Activated CD4-positive, CD25-positive, alpha-beta regulatory T cell treated with anti-CD3 and anti-CD28 coated beads, Interleukin-2, amount 50 U/mL, for 72 hours (primary cell): ENCODE measurements at regions not wholly inside any gene's neighbourhood (a gene's known extent, or its start where the extent isn't known, plus 50 kb on each side); places are given as distances from the start of the nearest gene placed in this dataset.

Experiments
- DNase-seq: peaks from one replicate; pipeline ENCODE4 v3.0.0; 2021

DNA sequence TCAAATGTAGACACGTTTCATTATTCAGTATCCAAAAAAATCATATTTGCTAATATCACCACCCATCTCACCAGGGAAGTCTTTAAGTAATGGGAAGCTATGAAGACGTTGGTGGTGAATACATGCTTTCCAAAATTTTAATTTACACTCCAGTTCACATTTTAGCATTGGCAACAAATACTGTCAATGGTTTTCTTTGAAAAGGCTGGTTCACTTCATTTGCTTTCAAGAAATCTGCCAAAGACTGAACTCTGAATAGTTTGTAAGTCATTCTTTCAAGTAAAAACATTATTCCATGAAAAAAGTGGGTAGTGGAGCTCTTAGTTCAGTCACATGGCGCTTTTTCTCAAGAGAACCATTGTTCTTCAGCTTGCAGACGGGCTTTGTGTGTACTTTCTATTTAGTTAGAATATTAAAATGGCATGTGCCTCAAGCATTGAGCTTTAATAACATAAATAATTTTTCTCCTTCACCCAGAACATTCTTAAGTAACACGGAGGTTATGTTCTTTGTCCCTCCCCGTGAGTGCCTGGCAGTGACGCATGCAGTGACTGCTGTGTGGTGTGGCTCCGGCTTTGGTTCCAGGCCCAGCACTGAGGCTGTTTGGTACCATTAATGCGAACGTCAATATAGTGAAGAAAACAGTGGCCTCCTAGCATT is 300.0 kb upstream of the HDAC4 start:
- no peak for DNase-seq

DNA sequence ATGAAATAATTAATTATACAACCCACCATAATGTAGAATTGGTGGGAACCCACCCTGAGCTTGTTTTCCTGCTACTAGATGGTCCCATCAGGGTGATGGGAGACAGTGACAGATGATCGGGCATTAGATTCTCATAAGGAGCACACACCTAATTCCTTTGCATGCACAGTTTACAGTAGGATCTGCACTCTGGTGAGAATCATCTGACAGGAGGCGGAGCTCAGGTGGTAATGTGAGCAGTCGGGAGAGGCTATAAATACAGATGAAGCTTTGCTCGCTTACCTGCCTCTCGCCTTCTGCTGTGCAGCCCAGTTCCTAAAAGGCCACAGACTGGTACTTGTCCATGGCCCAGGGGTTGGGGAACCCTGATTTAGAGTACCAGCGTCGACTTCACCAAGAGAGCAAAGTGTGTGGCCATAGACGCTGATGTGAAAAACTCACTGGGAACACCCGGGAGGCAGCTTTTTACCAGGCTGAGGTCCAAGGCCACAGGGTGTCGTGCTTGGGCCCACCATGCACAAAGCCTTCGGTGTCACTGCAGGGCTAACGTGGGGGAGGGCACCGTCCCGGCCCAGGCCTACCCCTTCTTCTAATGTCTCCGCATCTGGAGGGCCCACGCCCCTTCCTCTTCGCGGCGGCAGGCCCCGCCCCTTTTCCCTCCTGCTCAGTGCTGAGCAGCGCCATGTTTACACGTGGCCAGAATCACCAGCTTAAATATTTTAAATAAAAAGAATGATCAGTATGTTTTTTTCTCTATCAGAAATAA is 296.8 kb upstream of the HDAC4 start:
- no peak for DNase-seq

DNA sequence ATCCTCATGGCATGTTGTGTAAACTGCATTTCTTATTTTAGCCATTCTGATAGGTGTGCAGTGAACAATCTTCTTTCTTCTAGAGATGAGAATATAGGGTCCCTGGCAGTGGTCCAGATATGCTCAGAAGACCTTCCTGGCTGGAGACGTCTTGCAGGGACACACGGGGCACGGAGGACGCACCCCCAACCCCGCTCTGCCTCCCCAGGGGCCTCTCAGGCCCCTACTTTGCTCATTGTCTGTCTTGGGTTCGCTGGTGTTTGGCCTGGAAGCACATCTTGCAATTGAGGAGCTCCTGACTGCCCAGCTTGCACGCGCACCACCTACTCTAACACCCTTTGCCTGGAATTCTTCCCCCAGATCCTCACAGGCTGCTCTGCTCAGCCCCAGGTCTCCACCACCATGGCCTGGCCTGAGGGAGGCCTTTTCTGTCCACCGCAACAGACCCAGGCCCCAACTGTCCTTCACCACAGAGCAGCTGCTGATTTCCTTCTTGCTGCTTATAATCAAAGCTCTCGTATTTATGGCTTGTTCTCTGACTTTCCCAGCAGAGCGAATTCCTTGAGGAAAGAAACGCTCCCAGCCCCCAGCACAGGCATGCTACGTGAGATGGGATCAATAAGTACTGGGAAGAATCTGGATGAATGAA is 295.9 kb upstream of the HDAC4 start:
- DNase-seq: no peak

DNA sequence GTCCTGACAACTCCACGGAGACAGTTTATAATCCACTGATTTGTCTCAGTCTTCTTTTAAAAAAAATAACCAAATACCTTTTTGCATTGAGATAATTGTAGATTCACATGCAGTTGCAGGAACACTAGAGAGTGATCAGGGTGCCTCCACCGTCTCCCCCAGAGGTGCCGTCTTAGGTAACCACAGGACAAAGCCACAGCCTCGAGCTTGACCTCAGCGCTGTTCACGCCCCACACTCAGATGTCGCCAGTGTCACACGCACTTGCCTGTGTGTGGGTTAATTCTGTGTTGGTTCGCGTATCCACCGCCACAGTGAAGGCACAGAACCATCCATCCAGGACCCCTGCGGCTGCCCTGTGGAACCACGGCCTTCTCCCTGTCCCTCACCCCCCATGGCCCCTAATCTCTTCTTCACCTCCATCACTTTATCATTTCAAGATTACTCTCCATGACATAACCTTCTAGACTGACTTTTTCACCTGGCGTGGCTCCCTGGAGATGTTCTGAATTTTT is 295.0 kb upstream of the HDAC4 start:
- no peak for DNase-seq

DNA sequence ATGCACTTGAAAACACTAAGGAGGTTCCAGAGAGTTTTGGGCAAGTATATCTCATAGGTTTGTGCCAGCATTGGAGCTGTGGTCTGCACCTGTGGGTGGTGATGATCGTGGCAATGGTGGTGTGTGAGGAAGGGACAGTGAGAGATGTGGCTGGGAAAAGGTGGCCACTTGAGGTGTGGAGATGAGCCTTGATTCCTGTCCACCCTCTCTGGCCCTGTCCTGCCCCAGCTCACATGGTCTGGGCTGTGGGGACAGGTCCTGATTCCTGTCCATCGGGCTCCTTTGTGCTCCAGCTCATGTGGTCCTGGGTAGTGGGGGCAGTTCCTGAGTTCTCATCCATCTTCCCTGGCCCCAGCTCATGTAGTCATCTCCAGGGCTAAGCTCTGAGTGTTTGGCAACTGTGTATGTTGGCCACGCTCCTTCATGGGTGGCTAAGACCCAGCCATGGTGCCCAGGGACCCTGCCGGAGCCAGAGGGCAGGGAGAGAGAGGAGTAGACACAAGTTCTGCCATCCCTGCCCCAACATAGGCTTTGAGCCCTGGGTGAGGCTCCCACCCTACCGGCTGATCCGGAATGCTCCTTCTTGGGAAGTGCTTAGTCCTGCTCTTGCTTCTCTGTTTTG is 294.4 kb upstream of the HDAC4 start:
- no peak for DNase-seq

DNA sequence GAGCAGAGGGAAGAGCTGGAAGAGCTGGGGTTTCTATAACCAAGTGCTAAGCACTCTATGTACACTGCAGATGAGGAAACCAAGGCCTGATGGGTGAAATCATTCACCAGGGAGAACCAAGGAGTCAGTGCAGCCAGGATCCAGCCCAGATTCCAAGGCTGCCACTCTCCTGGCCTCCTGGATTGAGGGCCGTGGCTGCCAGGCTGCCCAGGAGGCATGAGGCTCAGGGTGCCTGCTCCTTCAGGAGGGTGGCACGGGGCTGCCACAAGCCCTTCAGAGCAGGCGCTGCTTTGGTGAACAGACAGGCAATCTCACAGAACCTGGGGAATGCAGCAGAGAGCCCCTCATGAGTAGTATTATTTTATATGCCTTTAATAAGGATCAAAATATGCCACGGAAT is 293.7 kb upstream of the HDAC4 start:
- no peak for DNase-seq

DNA sequence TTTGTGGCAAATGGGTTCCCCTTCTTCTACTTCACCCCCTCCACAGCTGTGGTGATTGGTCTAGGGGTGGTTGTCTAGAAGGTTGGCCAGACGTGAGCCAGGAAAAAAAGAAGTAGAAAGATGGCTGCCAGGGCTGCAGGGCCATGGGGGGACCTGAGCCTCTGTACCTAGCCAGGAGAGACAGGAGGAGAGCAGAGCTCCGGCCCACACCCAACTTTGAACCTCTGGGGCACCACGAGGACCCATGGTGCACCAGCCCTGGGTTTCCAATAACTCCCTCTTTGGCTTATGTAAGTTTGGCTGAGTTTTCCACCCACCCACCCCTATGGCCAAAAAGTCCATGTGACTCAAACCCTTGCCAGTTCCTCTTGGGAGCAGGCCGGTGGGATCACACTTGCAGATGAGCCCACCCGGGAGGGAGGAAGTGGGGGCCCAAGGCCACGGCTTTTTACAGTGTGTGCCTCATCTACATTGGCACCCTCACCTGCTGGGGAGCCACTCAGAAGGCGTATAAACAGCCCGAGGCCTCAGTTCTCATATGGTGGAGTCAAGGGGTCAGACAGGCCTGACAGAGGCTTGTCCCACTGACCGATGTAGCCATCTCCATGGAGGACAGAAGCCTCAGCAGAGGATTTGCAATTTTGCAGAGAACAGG is 293.1 kb upstream of the HDAC4 start:
- no peak for DNase-seq

DNA sequence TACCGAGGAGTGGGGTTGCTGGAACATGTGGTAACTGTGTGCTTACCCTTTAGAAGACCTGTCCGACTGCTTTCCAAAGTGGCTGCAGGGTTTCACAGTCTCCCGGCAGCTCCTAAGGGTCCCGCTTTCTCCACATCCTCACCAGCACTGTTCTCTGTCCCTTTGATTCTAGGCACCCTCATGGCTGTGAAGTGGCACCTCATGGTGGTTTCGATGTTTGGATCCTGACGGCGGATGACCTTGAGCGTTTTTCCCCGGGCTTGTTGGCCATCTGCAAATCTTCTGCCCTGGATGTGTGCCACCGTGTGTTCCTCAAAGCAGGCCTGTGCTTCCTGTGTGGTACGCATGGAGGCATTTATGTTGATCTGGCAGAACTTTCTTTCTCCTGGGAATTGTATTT is 292.5 kb upstream of the HDAC4 start:
- DNase-seq: no peak

DNA sequence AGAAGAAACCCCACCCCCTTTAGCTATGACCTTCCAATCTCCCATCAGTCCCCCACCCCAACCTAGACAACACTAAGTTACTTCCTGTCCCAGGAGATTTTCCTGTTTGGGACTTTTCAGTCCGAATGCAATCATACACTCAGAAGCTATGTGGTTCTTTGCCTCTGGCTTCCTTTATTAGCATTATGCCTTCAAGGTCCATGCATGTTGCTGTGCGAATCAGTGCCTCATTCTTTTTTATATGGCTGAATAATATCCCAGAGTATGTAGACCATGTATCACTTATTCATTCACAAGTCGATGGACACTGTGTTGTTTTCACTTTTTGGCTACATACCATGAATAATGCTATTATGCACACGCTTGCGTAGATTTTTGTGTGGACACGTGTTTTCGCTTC is 292.1 kb upstream of the HDAC4 start:
- DNase-seq: no peak

DNA sequence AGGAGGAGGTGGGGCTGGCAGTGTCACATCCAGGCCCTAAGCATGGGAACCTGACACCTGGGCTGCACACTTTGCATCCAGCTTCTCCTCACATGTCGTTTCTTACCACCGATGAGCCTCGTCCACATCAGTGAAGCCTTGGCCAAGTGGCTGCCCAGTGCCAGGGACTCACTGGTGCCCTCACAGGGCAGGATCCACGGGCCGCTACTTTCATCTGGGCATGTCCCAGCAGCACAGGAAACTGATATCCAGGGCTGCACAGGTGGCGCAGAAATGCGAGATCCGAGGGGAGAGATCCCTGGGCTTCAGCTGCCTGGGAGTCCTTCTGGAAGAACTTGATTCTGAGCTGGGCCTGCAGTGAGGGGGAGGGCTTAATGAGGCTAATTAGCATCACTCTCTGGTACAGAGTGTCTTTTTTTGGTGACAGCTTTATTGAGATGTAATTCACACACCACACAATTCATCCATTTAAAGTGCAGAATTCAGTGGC is 291.6 kb upstream of the HDAC4 start:
- no peak for DNase-seq

DNA sequence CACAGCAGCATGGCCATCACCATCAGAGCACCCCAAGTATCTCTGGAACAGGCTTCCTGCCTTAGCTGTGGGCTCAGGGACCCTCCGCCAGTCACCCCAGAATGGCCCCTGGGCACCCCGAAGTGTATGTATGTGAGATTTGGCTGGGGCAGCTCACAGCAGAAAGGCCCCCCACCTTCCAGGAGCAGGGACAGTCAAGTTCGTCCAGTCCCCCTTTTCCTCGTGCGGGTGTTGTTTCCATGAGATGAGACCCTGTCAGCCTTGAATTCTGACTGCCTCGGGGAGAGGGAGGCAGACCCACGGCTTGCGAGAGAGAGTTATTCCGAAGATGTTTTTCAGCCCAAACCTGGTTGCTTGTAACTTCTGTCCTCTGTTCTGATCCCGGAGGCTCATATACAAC is 290.9 kb upstream of the HDAC4 start:
- DNase-seq: no peak

DNA sequence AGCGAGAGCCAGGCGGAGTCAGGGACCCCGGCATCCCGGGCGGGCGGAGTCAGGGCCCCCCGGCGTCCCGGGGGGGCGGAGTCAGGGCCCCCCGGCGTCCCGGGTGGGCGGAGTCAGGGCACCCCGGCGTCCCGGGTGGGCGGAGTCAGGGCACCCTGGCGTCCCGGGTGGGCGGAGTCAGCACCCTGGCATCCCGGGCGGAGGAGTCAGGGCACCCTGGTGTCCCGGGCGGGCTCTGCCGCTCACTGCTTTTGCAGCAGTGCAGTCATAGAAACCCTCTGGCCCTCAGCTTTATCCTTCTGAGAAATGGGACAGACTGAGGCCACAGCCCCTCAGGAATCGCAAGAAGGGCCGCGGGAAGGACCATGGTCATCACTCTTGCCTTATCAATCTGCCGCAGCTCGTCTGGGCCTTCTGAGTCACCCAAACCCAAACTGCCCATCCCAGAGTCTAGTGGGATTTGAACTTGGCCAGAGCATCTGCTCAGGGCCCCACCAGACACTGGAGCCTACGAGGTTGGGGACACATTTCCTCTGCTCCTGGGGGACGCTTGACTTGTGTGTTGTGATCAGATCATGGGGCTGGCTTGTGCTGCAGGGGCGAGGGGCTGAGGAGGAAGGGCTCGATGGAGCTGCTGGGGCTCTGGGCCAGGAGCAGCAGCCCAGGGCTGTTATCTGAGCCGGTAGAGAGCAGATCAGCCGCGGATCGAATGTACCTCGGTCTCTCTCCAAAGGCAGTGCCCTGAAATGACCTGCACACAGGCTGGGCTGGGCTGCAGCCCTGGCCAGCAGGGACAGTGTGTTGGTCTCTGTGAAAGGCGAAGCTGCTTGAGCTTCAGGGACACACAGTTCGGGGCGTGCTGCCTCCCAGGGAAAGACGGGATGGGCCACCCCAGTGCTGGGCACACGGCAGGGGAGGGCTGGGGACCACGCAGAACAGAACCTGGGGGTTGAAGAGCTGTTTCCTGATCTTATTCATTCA is 290.1 kb upstream of the HDAC4 start:
- DNase-seq: no peak

DNA sequence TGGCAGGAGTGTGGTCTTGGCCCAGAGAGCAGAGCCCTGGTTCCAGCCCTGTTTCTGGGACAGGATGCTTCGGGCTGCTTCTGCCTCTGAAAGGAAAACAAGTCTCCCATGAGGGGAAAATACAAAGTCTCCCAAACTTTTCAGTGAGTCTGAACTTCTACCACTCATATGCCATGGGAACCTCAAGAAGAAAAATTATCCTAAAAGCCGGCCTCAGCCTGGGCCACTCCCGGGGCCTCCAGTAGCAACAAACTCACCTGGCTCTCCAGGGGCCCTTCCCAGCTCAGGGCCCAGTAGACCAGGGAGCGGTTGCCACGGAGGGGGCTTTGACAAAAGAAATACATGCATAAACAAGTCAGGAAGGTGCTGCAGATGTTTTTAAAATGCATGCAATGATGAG is 289.2 kb upstream of the HDAC4 start:
- no peak for DNase-seq

DNA sequence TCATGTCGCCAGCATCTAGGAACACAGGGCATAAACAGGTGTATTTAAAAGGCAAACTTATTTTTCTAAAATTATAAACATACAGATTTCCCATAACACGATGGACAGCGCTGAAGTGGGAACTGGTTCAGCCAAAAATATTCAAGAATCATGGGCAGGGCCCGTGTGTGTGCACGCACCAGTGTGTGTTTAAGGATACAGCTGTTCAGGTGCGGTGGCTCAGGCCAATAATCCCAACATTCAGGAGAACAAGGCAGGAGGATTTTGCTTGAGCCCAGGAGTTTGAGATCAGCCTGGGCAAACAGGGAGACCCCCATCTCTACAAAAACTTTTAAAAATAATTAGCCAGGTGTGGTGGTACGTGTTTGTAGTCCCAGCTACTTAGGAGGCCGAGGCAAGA is 288.6 kb upstream of the HDAC4 start:
- no peak for DNase-seq

DNA sequence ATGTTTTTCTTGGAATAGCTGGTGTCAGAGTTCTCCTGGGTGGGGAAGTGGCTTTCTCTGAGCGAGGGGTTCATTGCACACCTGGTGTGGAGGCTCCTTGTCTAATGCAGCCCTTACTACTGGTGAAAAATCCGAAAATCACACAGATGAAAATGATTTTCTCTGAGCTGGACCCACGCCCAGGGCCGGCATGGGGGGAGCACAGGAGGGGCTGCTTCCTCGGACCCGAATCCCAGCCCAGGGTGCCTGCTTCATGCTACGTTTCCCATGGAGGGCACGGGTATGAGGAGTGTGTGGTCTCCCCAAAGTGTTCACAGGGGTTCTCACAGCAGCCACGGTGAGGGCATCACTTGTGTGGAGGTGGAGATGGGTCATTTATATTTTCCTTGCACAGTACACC is 288.0 kb upstream of the HDAC4 start:
- no peak for DNase-seq

DNA sequence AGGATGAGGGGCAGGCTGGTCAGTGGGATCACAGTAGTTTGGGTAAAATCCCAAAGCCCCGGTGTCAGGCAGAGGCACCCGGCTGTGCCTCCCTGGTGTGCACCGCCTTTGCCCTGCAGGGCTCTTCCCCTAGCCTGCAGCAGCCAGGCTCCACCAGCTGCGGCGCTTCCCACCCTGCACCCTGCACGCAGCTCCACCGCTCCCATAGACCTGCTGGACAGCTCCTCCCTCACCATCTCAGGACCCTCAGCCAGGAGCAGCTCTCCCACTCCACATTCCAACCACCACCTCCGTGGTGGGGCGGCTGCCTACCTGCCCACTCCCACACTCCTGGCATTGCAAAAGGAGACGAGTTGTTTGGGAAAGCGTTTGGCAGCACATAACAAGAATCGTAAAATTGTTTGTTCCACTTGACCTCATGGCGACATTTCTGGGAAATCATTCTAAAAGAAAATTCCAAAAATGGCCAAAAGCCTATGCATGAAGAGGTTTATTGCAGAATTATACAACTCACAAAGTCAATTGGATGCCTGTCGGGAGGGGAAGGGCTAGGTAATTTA is 287.4 kb upstream of the HDAC4 start:
- DNase-seq: no peak

DNA sequence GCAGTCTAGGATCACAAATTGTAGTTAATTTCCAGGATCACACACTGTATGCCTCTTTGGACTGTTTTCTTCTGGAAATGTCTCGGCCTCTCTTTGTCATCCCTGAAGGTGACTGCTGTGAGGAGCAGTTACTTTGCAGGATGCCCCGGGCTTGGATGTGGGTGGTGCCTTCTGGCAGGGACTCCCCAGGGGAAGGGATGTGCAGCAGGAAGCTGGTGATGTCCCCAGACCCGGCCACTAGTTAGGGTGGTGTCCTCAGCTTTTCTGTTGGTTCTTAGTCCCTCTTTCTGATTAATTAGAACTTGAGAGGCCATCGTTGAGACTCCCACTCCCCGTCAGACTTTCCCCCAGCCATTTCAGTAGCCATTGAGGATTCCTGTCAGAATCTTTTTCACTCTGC is 286.6 kb upstream of the HDAC4 start:
- no peak for DNase-seq

DNA sequence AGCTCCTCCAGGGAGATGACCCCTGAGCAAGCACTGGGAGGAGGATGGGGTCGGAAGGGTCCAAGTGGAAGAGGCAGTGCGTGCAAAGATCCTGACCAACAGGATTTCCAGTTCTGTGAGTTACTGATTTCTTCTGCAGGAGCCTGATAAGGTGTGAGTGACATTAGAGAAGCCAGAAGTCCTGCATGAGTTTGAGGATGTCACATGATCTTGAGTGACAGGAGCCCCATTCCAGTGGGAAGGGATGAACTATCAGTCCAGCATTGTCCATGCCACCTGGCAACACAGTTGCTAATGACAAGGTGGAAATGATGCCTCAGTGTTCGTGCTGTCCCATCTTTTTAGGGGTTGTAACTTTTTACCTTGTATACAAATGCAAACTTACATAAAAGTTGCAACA is 285.1 kb upstream of the HDAC4 start:
- no peak for DNase-seq

DNA sequence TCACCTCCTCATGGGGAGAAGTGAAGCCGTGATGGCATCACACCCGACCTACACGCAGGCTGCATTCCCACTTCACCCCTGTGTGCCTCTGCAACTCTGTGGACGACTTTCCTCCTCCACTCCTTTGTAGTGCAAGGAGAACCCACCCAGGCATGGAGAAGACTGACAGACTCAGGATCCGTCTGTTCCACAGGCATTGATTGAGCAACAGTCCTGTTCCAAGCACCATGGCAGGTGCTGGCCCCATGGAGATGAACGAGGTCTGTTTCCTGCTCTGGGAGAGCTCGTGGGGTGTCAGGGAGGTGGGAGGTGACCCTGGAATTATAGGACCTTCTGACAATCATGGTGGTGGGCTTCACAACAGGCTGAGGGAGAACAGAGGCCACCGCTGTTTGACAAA is 284.7 kb upstream of the HDAC4 start:
- DNase-seq: no peak

DNA sequence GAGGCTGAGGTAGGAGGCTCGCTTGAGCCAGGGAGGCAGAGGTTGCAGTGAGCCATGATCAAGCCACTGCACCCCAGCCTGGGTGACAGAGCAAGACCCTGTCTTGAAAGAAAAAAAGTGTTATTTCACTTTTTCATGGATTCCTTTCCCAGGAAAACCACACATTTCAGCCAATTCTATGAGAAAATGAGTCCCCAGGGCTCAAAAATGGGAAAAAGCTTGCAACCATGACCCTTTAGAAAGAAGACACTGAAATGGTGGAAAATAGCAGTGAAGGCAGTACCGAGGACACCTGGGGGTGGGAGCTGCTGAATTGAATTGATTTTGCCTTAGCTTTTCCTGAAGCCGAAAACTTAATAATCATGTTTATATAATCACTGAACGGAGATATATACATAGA is 284.2 kb upstream of the HDAC4 start:
- DNase-seq: no peak

DNA sequence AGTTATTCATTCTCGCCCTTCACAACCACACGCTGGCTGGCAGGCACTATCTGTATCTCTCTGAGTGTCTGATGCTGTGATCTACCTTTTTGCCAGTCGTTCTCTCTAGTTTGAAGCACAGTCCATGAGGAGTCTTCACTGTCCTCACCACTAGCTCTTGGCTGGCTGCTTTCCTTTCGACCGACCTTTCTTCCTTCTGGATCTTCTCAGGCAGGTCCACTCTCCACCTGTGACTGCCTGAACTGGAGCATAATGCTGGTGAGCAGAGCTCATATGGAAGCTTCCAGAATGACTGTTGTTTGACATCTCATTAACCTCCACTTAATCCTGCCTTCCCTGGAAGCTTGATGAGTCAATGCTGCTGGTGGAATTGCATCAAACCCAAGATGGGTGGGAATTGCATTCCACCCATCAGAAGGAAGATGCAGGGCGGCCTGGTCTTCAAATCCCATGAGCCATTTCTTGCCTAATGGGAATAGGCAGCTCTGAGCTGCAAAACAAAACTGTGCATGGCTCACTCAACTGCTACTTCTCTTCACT is 283.5 kb upstream of the HDAC4 start:
- DNase-seq: no peak
